ENCODE measurements at regions not wholly inside any gene's neighbourhood (a gene's known extent, or its start where the extent isn't known, plus 50 kb on each side); places are given as distances from the start of the nearest gene placed in this dataset.

GRCh38 chr16:48041981-48042421 is 113.8 kb downstream of the ABCC12 start:
- no peak for TF ChIP-seq SMC3 (conservative IDR thresholded peaks at IDR 0.05; ENCODE audit: insufficient read depth, low read depth, low read length)
- no peak for TF ChIP-seq EZH2 (IDR thresholded peaks at IDR 0.05; ENCODE audit: borderline replicate concordance, low read depth, low read length)
